ENCODE measurements at regions not wholly inside any gene's neighbourhood (a gene's known extent, or its start where the extent isn't known, plus 50 kb on each side); places are given as distances from the start of the nearest gene placed in this dataset.

- TF ChIP-seq EZH2 (IDR thresholded peaks at IDR 0.05): no peak
- TF ChIP-seq FOXP2 (optimal IDR thresholded peaks at IDR 0.05; ENCODE audit: control extremely low read depth, extremely low read length, insufficient read depth): no peak
Measured at GRCh38 chr17:69710926-69711325, 296.4 kb downstream of the MAP2K6 start.
